ENCODE measurements at regions not wholly inside any gene's neighbourhood (a gene's known extent, or its start where the extent isn't known, plus 50 kb on each side); places are given as distances from the start of the nearest gene placed in this dataset.

DNA sequence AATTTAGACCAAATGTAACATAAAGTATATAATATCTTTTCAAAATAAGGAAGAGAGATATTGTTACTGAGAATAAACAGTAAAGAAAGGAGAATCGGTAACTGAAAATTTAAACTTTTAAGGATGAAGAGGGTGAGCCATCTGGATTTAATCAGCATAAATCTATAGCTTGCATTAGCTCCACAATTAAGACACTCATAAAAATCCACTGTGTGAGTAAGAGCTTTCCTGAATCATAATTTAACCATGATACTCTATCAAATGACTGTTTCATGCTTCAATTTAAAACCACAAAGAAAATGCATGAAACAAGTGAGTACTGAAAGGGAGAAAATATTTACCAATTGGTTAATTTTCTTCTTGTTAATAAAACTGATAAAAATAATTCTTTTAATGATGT, 951.5 kb upstream of the SLIT2 start:
- TF ChIP-seq, protein P1, sequence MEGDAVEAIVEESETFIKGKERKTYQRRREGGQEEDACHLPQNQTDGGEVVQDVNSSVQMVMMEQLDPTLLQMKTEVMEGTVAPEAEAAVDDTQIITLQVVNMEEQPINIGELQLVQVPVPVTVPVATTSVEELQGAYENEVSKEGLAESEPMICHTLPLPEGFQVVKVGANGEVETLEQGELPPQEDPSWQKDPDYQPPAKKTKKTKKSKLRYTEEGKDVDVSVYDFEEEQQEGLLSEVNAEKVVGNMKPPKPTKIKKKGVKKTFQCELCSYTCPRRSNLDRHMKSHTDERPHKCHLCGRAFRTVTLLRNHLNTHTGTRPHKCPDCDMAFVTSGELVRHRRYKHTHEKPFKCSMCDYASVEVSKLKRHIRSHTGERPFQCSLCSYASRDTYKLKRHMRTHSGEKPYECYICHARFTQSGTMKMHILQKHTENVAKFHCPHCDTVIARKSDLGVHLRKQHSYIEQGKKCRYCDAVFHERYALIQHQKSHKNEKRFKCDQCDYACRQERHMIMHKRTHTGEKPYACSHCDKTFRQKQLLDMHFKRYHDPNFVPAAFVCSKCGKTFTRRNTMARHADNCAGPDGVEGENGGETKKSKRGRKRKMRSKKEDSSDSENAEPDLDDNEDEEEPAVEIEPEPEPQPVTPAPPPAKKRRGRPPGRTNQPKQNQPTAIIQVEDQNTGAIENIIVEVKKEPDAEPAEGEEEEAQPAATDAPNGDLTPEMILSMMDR (IDR thresholded peaks at IDR 0.05; ENCODE audit: extremely low read depth in 1 of 2, insufficient read depth in 1 of 2, low read depth in 1 of 2, low read length in 2 of 2), result no peak
- TF ChIP-seq POLR2A (IDR thresholded peaks at IDR 0.05; ENCODE audit: low read depth, low read length), result no peak

Measured in endothelial cell of umbilical vein (primary cell).